ENCODE measurements at regions not wholly inside any gene's neighbourhood (a gene's known extent, or its start where the extent isn't known, plus 50 kb on each side); places are given as distances from the start of the nearest gene placed in this dataset.
"Not testable (repeated sequence)": the region's sequence is repeated elsewhere in the genome, so short reads cannot be mapped to it uniquely, and the experiment has no call there.

DNA sequence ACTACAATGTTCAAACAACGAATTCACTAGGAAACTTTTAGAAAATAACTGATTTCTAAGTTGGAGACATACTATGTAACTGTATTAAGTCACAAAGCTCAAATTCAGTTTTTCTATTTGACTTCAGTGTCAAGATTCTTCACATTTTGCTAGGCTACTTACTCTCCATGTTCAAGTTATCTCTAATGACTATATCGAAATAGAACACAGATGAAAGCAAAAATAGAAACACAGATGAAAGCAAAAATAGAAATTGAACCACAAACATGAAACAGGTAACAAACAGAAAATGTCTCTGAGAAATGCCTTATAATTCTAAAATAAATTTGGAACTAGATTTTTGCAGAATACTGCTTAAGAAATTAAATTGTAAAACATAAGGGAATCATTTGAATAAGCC lies 113.5 kb downstream of the SPDYE17 start:
- not testable (repeated sequence) for DNase-seq

DNA sequence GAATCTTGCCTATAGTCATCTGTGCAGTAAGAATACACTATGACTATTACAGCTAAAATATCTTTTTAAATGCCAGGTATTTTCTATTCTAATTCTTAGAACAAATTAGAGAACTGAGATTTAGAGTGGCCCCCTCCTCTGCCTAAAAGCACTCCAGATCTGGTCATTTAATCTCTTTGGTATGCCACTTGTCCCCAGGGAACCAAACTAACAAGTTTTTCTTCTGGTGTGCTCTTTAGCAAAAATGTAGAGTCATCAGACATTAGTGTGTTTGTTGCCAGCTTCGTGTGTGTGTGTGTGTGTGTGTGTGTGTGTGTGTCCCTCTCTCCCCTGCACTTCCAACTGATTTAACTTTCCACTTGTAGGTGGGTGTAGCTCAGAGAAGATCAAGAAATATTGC lies 117.8 kb downstream of the SPDYE17 start:
- not testable (repeated sequence) for DNase-seq

DNA sequence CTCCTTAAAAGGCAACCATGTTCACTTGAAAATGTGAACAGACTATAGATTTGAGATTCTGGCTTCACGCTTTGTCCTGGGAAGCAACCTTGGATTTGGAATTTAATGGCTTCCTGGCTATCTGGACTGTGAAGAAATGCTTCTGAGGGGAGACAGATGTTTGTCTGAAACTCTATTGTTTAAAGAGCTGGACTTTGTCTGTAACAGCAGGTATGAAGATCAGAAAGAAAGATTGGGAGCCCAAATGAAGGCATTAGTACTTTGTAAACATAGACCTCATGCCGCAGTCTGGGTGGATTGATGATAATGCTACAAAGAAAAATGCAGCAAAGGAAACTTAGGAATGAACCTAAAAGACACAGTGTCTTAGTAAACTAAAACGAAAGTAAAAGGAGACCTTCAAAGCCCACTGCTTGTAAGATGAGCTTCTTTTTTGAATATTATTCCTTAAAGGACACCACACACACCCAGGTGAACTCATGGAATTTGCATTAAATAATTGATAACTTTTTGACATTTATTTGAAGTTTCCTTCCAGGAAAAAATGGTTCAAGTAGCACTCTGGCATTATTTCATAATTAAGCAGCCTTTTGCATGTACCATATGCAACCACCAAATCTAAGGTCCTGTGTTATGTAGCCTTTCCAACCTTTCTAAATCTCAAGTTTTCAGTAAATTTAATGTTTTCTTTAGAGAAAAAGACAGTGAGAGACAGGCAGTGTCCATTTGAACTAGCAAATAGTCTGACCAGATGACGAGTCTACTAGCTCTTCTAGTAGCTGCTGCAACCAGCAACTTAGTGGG lies 119.9 kb downstream of the SPDYE17 start:
- DNase-seq: not testable (repeated sequence)

DNA sequence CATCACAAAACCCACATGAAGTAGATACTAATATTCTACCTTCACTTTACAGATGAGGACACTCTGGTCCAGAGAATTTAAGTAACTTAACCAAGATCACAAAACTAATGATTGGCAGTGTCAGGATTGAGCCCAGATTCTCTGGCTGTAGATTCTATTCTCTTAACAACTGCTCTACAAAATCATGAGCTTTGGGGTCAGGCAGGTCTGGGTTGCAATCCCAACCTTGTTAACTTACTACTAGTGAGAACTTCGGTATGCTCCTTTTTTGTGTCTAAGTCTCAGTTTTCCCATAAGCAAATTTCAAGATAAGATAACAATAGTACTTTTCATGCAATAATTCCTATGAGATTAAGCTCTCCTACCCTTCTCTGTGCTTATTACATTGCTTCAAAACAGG lies 127.5 kb downstream of the SPDYE17 start:
- not testable (repeated sequence) for DNase-seq

DNA sequence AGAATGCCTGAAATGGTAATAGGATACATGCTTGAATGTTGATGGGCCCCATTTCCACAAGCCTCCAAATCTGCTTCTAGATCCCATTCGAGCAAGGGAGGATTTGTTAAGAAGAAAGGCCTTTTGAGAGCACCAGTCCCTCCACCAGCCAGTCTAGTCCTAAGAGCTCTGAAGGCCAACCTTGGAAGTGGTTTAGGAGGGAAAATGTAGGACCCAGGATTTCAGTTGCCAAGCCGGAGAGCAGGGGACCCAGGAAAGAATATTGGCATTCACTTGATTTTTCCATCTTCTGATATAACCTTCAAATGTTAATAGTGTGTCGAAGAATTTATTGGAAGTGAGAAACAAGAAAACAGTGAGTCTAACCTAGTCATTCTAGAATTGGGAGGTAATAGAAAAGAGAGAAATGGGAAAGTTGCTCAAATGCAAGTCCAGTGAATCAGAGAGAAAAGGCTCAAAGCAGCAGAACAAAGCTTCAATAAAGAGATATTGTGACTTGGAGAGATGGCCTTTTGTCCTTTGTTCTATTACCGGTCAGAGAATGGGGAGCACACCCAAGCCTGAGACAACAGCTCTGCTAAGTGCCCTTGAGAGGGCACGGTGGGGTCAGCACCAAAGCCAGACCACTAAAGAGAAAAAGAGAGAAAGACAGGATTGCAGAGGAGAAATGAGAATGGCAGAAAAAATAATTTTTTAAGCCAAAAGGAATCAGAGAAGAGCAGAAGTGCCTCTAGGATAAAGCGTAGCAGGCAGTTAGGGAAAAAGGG lies 130.0 kb downstream of the SPDYE17 start:
- DNase-seq: not testable (repeated sequence)

DNA sequence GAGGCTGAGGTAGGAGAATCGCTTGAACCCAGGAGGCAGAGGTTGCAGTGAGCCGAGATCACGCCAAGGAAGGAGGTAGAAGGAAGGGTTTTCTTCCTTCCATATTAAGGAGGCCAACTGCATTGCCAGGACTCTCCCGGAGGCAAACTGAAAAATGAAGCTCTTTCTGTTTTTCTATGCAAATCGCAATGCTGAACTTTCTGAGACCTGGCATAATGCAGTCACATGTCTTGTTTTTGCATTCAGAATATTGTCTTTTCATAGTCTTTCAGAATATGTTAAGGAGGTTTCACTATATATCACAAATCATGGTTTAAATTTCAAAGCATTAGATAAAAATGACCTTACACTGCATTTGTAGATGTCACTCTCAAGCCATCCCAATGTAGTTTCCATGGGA lies 133.4 kb downstream of the SPDYE17 start:
- not testable (repeated sequence) for DNase-seq

DNA sequence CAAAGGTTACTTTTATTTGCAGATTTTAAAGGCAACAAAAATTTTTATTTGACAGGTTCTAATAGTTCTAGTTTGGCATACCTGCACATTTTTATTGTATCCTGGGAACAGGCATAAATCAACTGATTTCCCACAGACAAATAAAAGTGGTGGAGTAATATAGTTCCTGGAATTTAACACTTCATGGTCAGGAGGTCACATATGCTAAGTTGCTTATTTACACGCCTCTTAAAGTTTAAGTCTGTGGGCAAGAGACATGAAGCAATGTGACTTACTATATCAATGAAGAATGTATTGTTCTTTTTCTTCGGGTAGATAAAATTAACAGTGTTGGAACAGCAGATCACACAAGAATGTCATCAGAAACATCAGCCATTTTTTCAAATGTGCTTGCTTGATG lies 135.2 kb downstream of the SPDYE17 start:
- not testable (repeated sequence) for DNase-seq

DNA sequence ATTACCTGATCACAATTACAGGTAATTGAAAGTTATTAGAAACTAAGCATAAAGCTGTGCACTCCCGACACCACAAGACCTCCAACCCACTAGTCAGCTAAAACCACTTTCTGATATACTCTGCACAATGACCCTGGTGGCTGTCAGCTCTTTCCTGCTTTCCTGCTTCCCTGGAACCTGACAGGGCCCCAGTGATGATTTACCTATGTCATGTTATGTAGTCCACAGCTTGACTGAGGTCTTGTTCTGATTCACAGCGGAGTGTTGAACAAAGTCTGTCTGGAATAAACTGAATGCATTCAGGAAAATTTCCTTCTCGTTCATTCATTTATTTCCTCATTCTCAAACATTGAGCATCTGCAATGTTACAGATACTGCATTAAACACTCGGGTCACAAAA lies 136.5 kb downstream of the SPDYE17 start:
- DNase-seq: not testable (repeated sequence)

DNA sequence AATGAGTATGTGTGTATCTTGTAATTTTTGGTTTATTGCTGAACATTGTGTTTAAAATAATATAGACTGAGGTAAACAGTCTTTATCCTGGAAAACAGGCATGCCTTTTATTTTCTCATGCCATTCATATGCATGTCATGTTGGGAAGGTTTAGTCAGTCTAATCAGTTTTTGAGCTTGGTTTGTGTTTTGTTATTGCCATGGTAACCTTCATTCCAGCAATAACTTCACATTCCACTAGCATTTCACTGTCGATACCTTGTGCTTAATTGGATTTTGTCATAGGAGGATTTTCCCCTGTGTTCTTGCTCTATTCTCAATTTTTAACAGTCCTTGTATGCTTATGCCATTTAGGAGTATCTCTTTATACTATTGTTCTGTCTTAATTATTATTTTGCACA lies 140.4 kb downstream of the SPDYE17 start:
- not testable (repeated sequence) for DNase-seq

DNA sequence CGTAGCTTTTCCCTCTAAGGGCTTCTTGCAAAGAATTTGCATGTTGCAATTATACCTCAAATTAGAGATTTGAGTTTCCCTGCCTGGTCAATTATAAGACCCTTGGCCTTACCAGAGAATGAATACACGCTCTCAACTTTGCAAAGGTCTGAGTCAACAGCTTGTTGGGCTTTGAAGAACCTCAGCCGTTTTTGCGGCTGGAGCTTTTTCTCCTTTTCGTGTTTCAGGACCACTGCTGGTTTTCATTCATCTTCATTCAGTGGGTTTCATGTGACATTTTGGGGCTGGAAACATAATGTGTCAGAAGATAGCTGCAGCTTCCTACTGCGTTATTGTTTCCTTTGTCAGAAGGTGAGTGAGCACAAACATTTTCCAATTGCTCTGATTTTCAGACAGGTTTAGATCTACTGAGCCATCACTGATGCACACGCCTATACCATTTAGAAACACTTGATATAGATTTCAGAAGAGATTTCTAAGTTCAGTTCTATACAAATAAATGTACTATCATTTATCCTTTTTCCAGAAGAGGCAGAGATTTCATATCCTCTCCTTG lies 152.3 kb downstream of the SPDYE17 start:
- DNase-seq: not testable (repeated sequence)

DNA sequence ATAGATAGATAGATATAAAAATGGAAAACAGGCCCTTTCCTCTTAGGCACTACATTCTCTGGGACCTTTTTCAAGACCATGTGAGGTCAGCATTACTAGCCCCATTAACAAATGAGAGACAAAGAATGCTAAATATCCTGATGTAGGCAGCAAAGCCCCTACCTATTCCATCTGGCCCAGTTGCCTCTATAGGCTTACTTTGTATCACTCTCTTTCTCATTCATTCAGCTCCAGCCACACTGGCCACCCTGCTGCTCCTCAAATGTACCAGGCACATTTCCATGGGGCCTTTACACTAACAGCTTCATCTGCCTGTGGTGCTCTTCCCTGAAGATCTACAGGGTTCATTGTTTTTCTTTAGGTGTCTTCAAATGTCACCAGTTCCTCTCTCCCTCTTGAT lies 156.4 kb downstream of the SPDYE17 start:
- not testable (repeated sequence) for DNase-seq

DNA sequence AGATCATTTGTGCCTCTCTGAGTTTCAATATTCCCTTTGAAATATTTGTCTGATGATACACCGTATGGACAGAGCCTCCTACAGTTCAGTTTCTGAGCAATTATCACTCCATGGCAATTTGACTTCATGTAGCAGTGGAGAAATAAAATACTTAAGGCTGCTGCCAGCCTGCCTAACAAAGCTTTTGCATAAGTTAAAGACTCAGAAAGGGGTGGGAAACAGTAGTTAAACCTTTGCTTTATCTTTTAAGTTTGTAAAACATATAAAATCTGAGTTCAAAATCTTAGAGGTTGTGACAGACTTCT lies 161.7 kb downstream of the SPDYE17 start:
- DNase-seq: not testable (repeated sequence)

DNA sequence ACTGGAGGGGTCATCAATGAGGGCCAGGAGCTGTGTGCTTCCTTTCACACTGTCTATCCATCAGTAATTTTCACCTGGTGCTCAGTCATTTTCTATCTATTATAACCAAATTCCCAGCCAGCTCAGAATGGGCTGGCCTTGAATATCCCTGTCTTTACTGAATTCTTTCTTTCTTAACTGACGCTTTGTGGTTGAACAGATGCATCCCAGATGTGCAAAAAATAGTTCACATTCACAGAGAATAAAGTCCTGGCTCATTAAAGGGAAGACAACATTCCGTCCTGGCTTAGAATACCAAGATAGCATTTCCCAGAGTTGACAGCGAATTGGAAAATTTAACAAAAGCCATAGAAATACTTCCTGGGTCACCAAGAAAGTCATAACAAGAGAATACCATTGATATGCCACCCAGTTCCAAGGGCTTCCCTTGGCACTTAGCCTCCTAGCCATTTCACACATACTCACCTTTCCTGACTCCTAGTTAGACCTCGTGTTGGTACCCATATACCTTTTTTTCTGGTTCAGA lies 164.7 kb downstream of the SPDYE17 start:
- not testable (repeated sequence) for DNase-seq

DNA sequence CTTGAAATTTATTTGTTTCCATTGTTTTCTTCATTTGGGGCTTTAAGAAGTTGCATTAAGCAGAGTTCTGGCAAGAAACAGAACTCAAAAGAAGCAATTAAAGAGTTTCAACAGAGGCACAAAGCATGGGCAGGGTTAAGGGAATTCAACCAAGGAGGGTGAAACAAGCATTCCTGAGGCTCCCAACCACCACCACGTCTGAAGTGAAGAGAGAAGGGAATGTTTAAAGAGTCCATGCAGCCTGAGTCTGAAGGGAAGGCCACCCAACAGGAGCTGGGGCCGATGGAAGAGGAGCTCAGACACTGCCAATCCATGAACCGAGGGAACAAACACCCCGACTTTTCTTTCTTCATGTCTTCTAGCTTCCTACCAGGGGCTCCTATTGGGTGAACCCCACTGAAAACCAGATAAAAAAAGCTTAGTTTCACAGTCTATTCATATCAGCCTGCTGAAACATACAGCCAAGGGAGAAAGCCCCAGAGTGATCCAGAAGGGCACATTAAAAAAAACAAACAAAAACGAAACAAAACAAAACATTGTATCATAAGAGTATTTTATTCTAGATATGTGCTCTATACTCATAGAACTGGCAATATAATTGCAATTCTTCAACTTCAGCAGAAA lies 168.9 kb downstream of the SPDYE17 start:
- not testable (repeated sequence) for DNase-seq

DNA sequence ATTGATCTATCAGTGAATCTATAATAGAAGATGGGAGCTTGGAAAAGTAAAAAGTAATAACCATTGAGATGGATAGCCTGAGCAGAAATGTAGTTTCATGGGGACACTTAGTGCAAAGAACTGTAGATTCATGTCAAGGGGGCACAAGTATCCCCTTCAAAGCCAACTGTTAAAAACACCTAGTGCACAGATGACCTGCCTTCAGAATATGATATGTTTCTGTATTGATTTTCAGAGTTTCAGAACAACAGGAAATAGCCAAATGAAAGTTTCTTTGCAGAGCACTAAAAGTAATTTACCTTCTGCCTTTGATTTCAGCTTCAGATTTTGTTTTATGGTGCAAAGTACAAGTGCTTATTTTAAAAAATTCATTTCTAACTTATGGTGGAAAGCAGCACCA lies 169.9 kb downstream of the SPDYE17 start:
- not testable (repeated sequence) for DNase-seq

DNA sequence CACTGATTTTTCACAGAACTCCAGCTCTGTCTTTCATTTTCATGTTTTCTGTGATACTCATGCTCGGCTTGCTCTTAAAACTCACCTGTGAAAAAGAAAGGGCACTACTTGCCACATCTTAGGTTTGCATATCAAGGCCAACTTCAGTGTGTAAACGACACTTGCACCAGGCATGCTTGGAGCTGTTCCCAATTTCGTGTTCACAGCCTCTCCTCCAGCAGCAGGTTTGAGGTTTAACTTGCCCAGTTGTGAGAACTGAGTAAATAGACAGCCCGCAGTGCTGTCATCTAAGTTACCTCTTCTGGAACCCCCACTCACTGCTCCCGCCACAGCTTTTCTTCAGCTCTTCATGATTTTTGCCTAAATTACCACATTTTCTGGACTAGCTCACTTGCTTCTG lies 172.2 kb downstream of the SPDYE17 start:
- not testable (repeated sequence) for DNase-seq

DNA sequence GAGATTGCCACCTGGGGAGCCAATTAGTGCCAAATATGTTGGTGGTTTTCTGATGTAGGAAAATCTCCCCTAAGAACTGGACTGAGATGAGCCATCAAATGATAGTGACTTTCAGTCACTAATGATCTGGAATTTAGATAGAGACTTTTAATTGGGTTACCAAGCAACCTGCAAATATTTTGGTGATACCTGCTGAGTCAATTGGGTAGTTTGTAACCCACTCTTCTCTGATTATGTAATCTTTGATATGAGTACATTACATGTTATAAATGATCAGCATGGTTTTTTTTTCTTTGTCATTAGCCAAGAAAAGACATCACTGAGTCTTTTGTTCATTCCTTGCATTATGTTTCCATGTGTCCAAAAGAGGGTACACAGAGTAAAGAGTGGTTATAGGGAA lies 177.5 kb downstream of the SPDYE17 start:
- DNase-seq: not testable (repeated sequence)

DNA sequence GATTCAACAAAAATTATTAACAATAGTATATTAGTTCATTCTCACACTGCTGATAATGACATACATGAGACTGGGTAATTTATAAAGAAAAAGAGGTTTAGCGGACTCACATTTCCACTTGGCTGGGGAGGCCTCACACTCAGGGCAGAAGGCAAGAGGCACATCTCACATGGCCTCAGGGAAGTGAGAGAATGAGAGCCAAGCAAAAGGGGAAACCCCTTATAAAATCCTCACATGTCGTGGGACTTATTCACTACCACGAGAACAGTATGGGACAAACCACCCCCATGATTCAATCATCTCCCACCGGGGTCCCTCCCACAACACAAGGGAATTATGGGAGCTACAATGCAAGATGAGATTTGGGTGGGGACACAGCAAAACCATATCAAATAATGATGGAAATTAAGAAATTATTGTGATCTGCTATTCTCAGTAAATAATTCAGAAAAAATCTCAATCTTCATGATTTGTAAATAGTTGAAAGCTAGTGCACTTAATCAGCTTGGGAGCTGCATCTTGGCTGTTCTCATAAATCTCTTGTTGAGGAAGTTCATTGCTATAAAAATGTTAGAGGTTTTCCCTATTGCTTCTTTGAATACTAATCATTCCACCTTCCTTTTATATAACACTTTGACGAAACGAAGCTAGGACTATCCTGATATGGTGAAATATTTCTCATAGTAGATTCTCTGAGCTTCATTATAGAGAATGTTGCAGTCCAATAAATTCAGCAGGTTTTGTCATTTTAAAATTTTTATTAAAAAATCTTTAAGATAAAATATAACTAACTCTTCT lies 179.2 kb downstream of the SPDYE17 start:
- DNase-seq: not testable (repeated sequence)

DNA sequence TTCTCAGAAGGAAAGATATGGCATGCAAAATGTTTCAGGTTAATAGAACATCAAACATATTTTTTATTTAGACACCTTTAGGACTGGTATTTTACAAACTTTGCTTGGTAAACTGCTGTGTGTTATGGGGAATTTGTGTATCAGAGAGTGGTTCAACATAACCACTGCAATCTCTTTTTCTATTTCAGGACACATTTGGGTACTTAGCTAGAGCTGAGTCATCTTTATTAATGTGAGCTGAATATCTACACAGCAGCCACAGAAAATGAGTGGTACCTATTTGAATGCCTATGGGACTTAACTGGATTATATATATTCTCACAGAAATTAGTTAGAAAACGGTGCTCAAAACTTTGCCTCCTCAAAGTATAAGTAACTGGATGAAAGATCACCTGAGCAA lies 179.8 kb downstream of the SPDYE17 start:
- DNase-seq: not testable (repeated sequence)

DNA sequence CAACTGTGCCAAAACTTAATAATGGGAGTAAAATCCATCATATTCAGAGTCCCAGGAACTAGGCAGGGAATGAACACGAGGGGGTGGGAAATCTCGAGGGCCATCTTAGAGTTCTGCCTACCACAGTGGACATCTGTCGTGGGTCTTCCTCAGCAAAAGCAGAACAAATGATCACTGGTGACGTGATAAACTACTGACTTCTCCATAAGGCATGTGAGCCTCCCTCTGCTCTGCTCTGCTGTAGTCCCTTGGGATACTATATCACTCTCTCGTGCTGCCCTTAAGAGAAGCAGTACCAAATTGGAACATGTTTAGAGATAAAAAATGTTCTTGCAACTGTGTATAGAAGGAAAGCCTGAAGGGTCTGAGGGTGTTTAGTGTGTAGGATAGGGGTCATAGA lies 180.5 kb downstream of the SPDYE17 start:
- DNase-seq: not testable (repeated sequence)

DNA sequence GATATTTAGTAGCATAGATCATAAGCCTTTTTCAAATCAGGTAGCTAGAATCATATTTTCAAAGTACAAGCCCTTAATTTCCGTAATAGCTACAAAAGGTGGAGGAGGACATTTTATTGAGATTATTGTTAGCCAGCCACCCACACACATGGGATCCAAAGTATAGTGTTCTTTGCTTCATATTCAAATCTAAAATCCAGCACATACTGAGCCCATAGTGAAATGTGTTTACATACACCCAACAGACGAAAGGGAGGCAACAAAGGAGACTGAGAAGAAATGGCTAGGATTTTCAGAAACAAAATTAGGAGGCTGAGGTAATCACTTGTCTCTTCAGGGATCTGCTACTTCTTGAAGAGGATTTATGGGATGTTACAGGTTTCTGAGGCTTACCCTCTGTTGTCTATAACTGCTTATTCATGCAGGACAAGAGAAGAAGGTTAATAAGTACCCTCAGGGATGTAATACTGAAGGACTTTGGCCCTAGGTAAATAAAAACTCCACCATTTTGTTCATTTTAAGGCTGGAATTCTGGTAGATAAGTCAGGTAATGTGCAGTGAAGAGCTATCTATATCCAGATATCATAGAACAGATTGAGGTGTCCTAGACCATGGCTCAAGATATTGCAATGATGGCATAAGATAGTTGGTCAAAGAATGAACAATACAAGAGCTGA lies 182.1 kb downstream of the SPDYE17 start:
- DNase-seq: not testable (repeated sequence)

DNA sequence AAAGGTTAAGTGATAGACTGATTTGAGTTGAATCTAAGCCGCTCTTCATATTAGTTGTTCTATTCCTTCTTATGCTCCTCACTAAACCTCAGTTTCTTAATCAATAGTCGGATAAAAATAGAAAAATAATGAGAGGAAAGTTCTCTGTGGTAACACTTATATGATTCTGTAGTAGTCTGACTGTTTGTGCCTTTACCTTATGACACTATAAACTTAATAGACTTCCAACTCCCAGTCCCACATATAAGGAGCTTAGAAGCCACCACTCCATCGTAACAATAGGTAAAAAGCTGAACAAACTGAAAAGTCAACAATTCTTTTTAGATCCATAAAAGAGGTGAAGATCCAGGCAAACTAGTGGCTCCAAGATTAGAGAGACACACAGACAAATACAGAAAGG lies 192.3 kb downstream of the SPDYE17 start:
- DNase-seq: not testable (repeated sequence)

All from NCI-H2171 (cell line).